Neural cell (in vitro differentiated cells): ENCODE measurements at regions not wholly inside any gene's neighbourhood (a gene's known extent, or its start where the extent isn't known, plus 50 kb on each side); places are given as distances from the start of the nearest gene placed in this dataset.

ENCODE experiments used
- H2AFZ ChIP-seq: fragments of 200-600, 300-800 bp; sonication (generic), shearing (Covaris generic); 2 replicates; pipeline ENCODE4 v1.6.0; 2014; ENCODE audit warnings: low read depth, mild to moderate bottlenecking, antibody characterized with exemption, low read length, moderate library complexity
- H3F3A ChIP-seq: fragments of 200-600 bp; shearing (Covaris generic); 2 replicates; pipeline ENCODE4 v1.6.1; 2016; ENCODE audit warnings: mild to moderate bottlenecking, moderate library complexity, mixed read lengths, antibody characterized with exemption, low read length; ENCODE audit not compliant: insufficient read depth, poor library complexity, severe bottlenecking
- H3K27ac ChIP-seq: fragments of 200-600, 300-800 bp; sonication (generic), shearing (Covaris generic); 2 replicates; pipeline ENCODE4 v1.5.1; 2014; ENCODE audit warnings: mild to moderate bottlenecking, low read length, moderate library complexity
- H3K27me3 ChIP-seq: fragments of 300-800, 200-600 bp; sonication (generic), shearing (Covaris generic); 2 replicates; pipeline ENCODE4 v1.6.0; 2014; ENCODE audit warnings: mild to moderate bottlenecking, low read depth, low read length, moderate library complexity; ENCODE audit not compliant: insufficient read depth
- H3K36me3 ChIP-seq: fragments of 300-800, 200-600 bp; sonication (generic), shearing (Covaris generic); 2 replicates; pipeline ENCODE4 v1.5.1; 2014; ENCODE audit warnings: mild to moderate bottlenecking, antibody characterized with exemption, low read length, moderate library complexity; ENCODE audit not compliant: insufficient read depth
- H3K4me2 ChIP-seq: fragments of 300-800, 200-600 bp; sonication (generic), shearing (Covaris generic); 2 replicates; pipeline ENCODE4 v1.6.0; 2014; ENCODE audit warnings: mild to moderate bottlenecking, low read length
- H3K4me3 ChIP-seq: fragments of 300-800, 200-600 bp; sonication (generic), shearing (Covaris generic); 2 replicates; pipeline ENCODE4 v1.5.1; 2014; ENCODE audit warnings: mild to moderate bottlenecking, low read length, moderate library complexity
- H3K79me2 ChIP-seq: fragments of 200-600 bp; shearing (Covaris generic); replicated peaks from 2 replicates; pipeline ENCODE4 v1.6.0; 2014; ENCODE audit warnings: mild to moderate bottlenecking, low read length, moderate library complexity; ENCODE audit not compliant: insufficient read depth
- H3K9ac ChIP-seq: fragments of 300-800, 200-600 bp; sonication (generic), shearing (Covaris generic); 2 replicates; pipeline ENCODE4 v1.6.1; 2016; ENCODE audit warnings: mild to moderate bottlenecking, low read length, mixed read lengths
- H3K9me2 ChIP-seq: fragments of 200-600 bp; shearing (Covaris generic); 2 replicates; pipeline ENCODE4 v1.6.1; 2016; ENCODE audit warnings: mild to moderate bottlenecking, low read length, mixed read lengths; ENCODE audit not compliant: insufficient read depth
- H3K9me3 ChIP-seq: fragments of 200-600, 300-800 bp; sonication (generic), shearing (Covaris generic); 2 replicates; pipeline ENCODE4 v1.6.1; 2016; ENCODE audit warnings: mild to moderate bottlenecking, mixed run types, low read length, moderate library complexity, mixed read lengths
- H4K20me1 ChIP-seq: fragments of 200-600 bp; shearing (Covaris generic); 2 replicates; pipeline ENCODE4 v1.6.1; 2016; ENCODE audit warnings: mild to moderate bottlenecking, mixed run types; ENCODE audit not compliant: insufficient read depth
- CTCF ChIP-seq: fragments of 450-650 bp; IDR thresholded peaks from 2 replicates; pipeline ENCODE4 v1.5.1; 2014; ENCODE audit warnings: antibody characterized with exemption, mild to moderate bottlenecking, moderate library complexity; ENCODE audit not compliant: poor library complexity, severe bottlenecking
- EP300 ChIP-seq: fragments of 450-650 bp; conservative IDR thresholded peaks from 2 replicates; pipeline ENCODE4 v1.6.1; 2014; ENCODE audit warnings: antibody characterized with exemption, mild to moderate bottlenecking, moderate library complexity; ENCODE audit not compliant: poor library complexity, severe bottlenecking
- EZH2 ChIP-seq: fragments of 200-600, 300-800 bp; shearing (Covaris generic), sonication (generic); IDR thresholded peaks from 2 replicates; pipeline ENCODE4 v1.6.1; 2014; ENCODE audit warnings: antibody characterized with exemption, low read length, borderline replicate concordance, mild to moderate bottlenecking; ENCODE audit not compliant: insufficient read depth, poor library complexity, severe bottlenecking
- MXI1 ChIP-seq: fragments of 450-650 bp; conservative IDR thresholded peaks from 2 replicates; pipeline ENCODE4 v1.6.1; 2014; ENCODE audit warnings: antibody characterized with exemption, mild to moderate bottlenecking; ENCODE audit not compliant: poor library complexity, severe bottlenecking
- POLR2AphosphoS5 ChIP-seq: IDR thresholded peaks from 2 replicates; pipeline ENCODE4 v1.6.1; 2012
- RAD21 ChIP-seq: fragments of 450-650 bp; conservative IDR thresholded peaks from 2 replicates; pipeline ENCODE4 v1.6.1; 2014; ENCODE audit warnings: antibody characterized with exemption, mild to moderate bottlenecking, moderate library complexity
- REST ChIP-seq: IDR thresholded peaks from 2 replicates; pipeline ENCODE4 v1.6.1; 2012; ENCODE audit warnings: borderline replicate concordance
- SMC3 ChIP-seq: fragments of 450-650 bp; conservative IDR thresholded peaks from 2 replicates; pipeline ENCODE4 v1.6.1; 2014; ENCODE audit warnings: antibody characterized with exemption, mild to moderate bottlenecking, moderate library complexity; ENCODE audit not compliant: poor library complexity
- TAF1 ChIP-seq: IDR thresholded peaks from 2 replicates; pipeline ENCODE4 v1.6.1; 2012; ENCODE audit warnings: low read depth

GRCh38 chr18:27428716-27429475 is 243.8 kb upstream of the CHST9 start:
- no peak overlapping the region for H2AFZ ChIP-seq
- no peaks in the 10 kb centered on the region for H3F3A ChIP-seq
- no peaks in the 10 kb centered on the region for H3K79me2 ChIP-seq
- H3K4me3 ChIP-seq: no peak overlapping the region
- H3K36me3 ChIP-seq: no peaks in the 10 kb centered on the region
- TF ChIP-seq CTCF: no peak
- TF ChIP-seq EP300: no peak
- no peak for TF ChIP-seq POLR2AphosphoS5
- no peak for TF ChIP-seq SMC3
- no peak for TF ChIP-seq MXI1
- no peak for TF ChIP-seq EZH2
- TF ChIP-seq RAD21: no peak
- TF ChIP-seq TAF1: no peak
- TF ChIP-seq REST: no peak
- H3K9ac ChIP-seq: no peak overlapping the region
- H3K9me2 ChIP-seq: no peaks in the 10 kb centered on the region
- H4K20me1 ChIP-seq: no peaks in the 10 kb centered on the region
- H3K4me2 ChIP-seq: no peak overlapping the region
- no peaks in the 10 kb centered on the region for H3K9me3 ChIP-seq
- H3K27me3 ChIP-seq: no peaks in the 10 kb centered on the region
- no peak overlapping the region for H3K27ac ChIP-seq

DNA sequence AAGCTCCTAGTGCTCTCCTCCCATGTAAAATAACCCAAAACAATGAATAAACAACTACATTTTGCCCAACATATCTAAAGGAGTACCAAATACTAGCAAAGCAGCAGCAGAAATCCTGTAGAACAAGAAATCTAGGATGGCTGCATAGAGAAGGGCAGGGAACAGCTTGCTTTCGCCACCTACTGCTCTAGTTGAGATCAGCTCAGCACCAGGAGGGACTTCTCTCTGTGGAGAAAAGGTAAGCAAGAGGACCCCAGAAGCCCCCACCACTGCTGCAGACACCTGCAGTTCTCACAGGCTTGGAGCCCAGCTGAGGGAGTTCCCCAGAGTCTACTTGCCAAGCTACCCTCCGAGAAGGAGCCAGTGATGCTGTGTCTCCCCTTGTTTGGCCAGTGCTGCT is 243.0 kb upstream of the CHST9 start:
- Histone ChIP-seq H2AFZ (no peak overlapping the region), H3K79me2 (no peaks in the 10 kb centered on the region), H3K9me3 (no peaks in the 10 kb centered on the region), H4K20me1 (no peaks in the 10 kb centered on the region), H3K27ac (no peak overlapping the region), H3K36me3 (no peaks in the 10 kb centered on the region), H3K9me2 (no peaks in the 10 kb centered on the region), H3F3A (no peaks in the 10 kb centered on the region), H3K9ac (no peak overlapping the region), H3K27me3 (no peaks in the 10 kb centered on the region), H3K4me2 (no peak overlapping the region), H3K4me3 (no peak overlapping the region)
- TF ChIP-seq TAF1 (no peak), REST (no peak), POLR2AphosphoS5 (no peak)
